HCT116 (cell line): ENCODE measurements at regions not wholly inside any gene's neighbourhood (a gene's known extent, or its start where the extent isn't known, plus 50 kb on each side); places are given as distances from the start of the nearest gene placed in this dataset.

Experiments
- ATAC-seq: fragments of 200-7000 bp; cut with Tn5 transposase; 2 replicates; pipeline ENCODE4 v1.9.1; 2020; ENCODE audit warnings: mild to moderate bottlenecking, moderate library complexity
- BruUV-seq: library from RNA; stranded (reverse); fragments of 400-500 nt; replicated peaks from 2 replicates; lab custom pipeline; 2021; lab: Mats Ljungman, UMichigan
- CTCF ChIA-PET: fragments of 300-600 bp; sonication (Branson Sonifier 250); formaldehyde crosslinking; loops from one replicate; lab custom pipeline; 2021; ENCODE audit warnings: antibody characterized with exemption; lab: Charles Lee
- POLR2A ChIA-PET: fragments of 300-600, 350-600 bp; sonication (Branson Sonifier 250); formaldehyde crosslinking; loops from one replicate; lab custom pipeline; 2021; ENCODE audit warnings: antibody characterized with exemption; lab: Charles Lee
- RAD21 ChIA-PET, 2 experiments: fragments of 300-600 bp; sonication (Branson Sonifier 250); formaldehyde crosslinking; loops; one replicate each; lab custom pipeline; 2023; ENCODE audit warnings: low total read pairs in 2 of 2; ENCODE audit not compliant: uncharacterized antibody in 2 of 2, unreplicated experiment in 2 of 2, low non-redundant PET in 1 of 2; lab: Charles Lee
- DNase-seq: peaks from one replicate; pipeline ENCODE4 v3.0.0-alpha.2; 2010; ENCODE audit warnings: low read depth, low spot score
- H2AFZ ChIP-seq: fragments of 200-600 bp; shearing (Covaris generic), sonication (generic); 2 replicates; pipeline ENCODE4 v1.6.1; 2017; ENCODE audit warnings: low read depth, mixed run types, mixed read lengths, antibody characterized with exemption, low read length; ENCODE audit not compliant: poor library complexity, severe bottlenecking
- H3K27ac ChIP-seq: 2 replicates; pipeline ENCODE4 v1.5.1; 2012; ENCODE audit warnings: low read depth, low read length
- H3K27me3 ChIP-seq: fragments of 200-600 bp; sonication (generic); 2 replicates; pipeline ENCODE4 v1.6.1; 2016; ENCODE audit warnings: mixed run types, low read length, mixed read lengths; ENCODE audit not compliant: insufficient read depth
- H3K36me3 ChIP-seq, 2 experiments: fragments of 200-500 bp in 1 of 2; fragments of 200-600 bp in 1 of 2; sonication (Bioruptor generic) in 1 of 2; sonication (generic) in 1 of 2; 2 replicates each; pipeline versions ENCODE4 v1.5.1 to v1.6.1; 2014 to 2016; ENCODE audit warnings: low read length in 2 of 2, inconsistent platforms in 1 of 2, mixed read lengths in 1 of 2, mixed run types in 1 of 2; ENCODE audit not compliant: insufficient read depth in 2 of 2, control insufficient read depth in 1 of 2
- H3K4me1 ChIP-seq, 2 experiments: fragments of 200-600 bp in 1 of 2; sonication (generic) in 1 of 2; 2 replicates each; pipeline versions ENCODE4 v1.5.1 to v1.6.1; 2012 to 2017; ENCODE audit warnings: low read length in 2 of 2, inconsistent platforms in 1 of 2, mild to moderate bottlenecking in 1 of 2, mixed read lengths in 1 of 2, mixed run types in 1 of 2, moderate library complexity in 1 of 2; ENCODE audit not compliant: insufficient read depth in 2 of 2, control insufficient read depth in 1 of 2
- H3K4me2 ChIP-seq: fragments of 200-600 bp; sonication (generic); 2 replicates; pipeline ENCODE4 v1.6.1; 2017; ENCODE audit warnings: mixed run types, low read length, mixed read lengths
- H3K4me3 ChIP-seq, 2 experiments: fragments of 200-600 bp in 1 of 2; sonication (generic) in 1 of 2; replicated peaks in 1 of 2; 2 replicates each; pipeline ENCODE4 v1.5.1; 2011 to 2016; ENCODE audit warnings: low read length in 2 of 2, control low read depth in 1 of 2, low read depth in 1 of 2, mild to moderate bottlenecking in 1 of 2, mixed read lengths in 1 of 2, mixed run types in 1 of 2
- H3K79me2 ChIP-seq: fragments of 200-600 bp; sonication (generic); 2 replicates; pipeline ENCODE4 v1.6.1; 2017; ENCODE audit warnings: mild to moderate bottlenecking, mixed run types, low read length, moderate library complexity, mixed read lengths; ENCODE audit not compliant: insufficient read depth
- H3K9ac ChIP-seq: fragments of 200-600 bp; sonication (generic); 2 replicates; pipeline ENCODE4 v1.6.1; 2016; ENCODE audit warnings: low read length, mixed read lengths
- H3K9me2 ChIP-seq: fragments of 200-600 bp; sonication (generic), shearing (Covaris generic); 2 replicates; pipeline ENCODE4 v1.6.1; 2017; ENCODE audit warnings: mixed run types, mild to moderate bottlenecking, moderate library complexity; ENCODE audit not compliant: insufficient read depth
- H3K9me3 ChIP-seq, 2 experiments: fragments of 200-500 bp in 1 of 2; fragments of 200-600 bp in 1 of 2; sonication (Bioruptor generic) in 1 of 2; sonication (generic) in 1 of 2; 2 replicates each; pipeline ENCODE4 v1.6.1; 2014 to 2017; ENCODE audit warnings: low read length in 2 of 2, mixed read lengths in 2 of 2, inconsistent platforms in 1 of 2, low read depth in 1 of 2, mild to moderate bottlenecking in 1 of 2, mixed run types in 1 of 2, moderate library complexity in 1 of 2; ENCODE audit not compliant: control insufficient read depth in 1 of 2, insufficient read depth in 1 of 2
- H4K20me1 ChIP-seq: fragments of 200-600 bp; sonication (generic), shearing (Covaris generic); 2 replicates; pipeline ENCODE4 v1.6.1; 2017; ENCODE audit warnings: mixed run types, mild to moderate bottlenecking, moderate library complexity; ENCODE audit not compliant: insufficient read depth
- EZH2phosphoT487 ChIP-seq: fragments of 200-600 bp; IDR thresholded peaks from 2 replicates; pipeline ENCODE4 v1.6.1; 2018; ENCODE audit warnings: antibody characterized with exemption, borderline replicate concordance
- FOSL1 ChIP-seq: IDR thresholded peaks from 2 replicates; pipeline ENCODE4 v1.6.1; 2012; ENCODE audit warnings: low read depth
- POLR2A ChIP-seq: IDR thresholded peaks from 2 replicates; pipeline ENCODE4 v1.7.0; 2011; ENCODE audit warnings: borderline replicate concordance; ENCODE audit not compliant: insufficient read depth, insufficient read length; ENCODE audit errors: extremely low read depth
- POLR2AphosphoS5 ChIP-seq: IDR thresholded peaks from 2 replicates; pipeline ENCODE4 v1.6.1; 2011; ENCODE audit warnings: mild to moderate bottlenecking, low read depth, low read length, moderate library complexity
- RAD21 ChIP-seq: IDR thresholded peaks from 2 replicates; pipeline ENCODE4 v1.6.1; 2012; ENCODE audit warnings: low read depth, mild to moderate bottlenecking
- SIN3A ChIP-seq: IDR thresholded peaks from 2 replicates; pipeline ENCODE4 v1.6.1; 2012; ENCODE audit warnings: low read depth
- SP1 ChIP-seq: IDR thresholded peaks from 2 replicates; pipeline ENCODE4 v1.6.1; 2012; ENCODE audit warnings: low read depth
- SRF ChIP-seq: IDR thresholded peaks from 2 replicates; pipeline ENCODE4 v1.6.1; 2012; ENCODE audit warnings: low read depth
- YY1 ChIP-seq: IDR thresholded peaks from 2 replicates; pipeline ENCODE4 v1.6.1; 2011; ENCODE audit warnings: low read length, low read depth, moderate library complexity, mild to moderate bottlenecking; ENCODE audit not compliant: insufficient replicate concordance; ENCODE audit errors: extremely low read depth
- ZFX ChIP-seq: fragments of 450-650 bp; IDR thresholded peaks from 2 replicates; pipeline ENCODE4 v1.6.1; 2017
- intact Hi-C: fragments of 100-400 bp; cut with micrococcal nuclease; formaldehyde crosslinking; loops from 2 replicates; pipeline ENCODE4 v1.10.0; 2022
- TF ChIP-seq, protein P1 (sequence below): IDR thresholded peaks from 2 replicates; pipeline ENCODE4 v1.6.1; 2012
- TF ChIP-seq, protein P2 (sequence below): IDR thresholded peaks from 2 replicates; pipeline ENCODE4 v1.6.1; 2012; ENCODE audit warnings: low read depth

DNA sequence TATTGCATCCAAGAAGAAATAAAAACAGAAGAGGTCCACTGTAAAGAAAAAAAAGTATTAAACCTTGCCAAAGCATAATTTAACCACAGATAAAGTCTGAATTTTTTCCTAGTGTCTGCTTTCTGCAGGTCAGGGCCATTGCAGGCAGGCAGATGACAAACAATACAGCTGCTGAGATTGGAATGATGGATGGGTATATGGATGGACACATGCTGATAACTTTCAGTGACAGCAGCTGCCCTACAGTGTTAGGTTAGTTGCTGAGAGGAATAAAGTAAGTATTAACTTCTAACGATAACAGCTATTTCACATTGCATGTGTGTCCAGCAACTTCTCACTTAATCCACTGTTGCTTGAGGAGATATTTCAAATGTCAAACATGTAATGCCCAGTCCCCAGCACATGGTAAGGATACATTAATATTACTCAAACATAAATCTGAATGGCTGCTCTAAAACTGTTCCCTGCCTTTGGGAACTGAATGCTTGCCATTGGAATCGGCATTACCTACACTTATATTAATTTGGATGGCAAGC is 515.3 kb downstream of the RMST start:
- no peak overlapping the region for H3K4me3 ChIP-seq

GRCh38 chr12:97982684-97983083 is 520.1 kb downstream of the RMST start:
- H3K27ac ChIP-seq = no peak overlapping the region
- TF ChIP-seq ZFX = no peak
- TF ChIP-seq, protein P1, sequence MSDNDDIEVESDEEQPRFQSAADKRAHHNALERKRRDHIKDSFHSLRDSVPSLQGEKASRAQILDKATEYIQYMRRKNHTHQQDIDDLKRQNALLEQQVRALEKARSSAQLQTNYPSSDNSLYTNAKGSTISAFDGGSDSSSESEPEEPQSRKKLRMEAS = no peak
- TF ChIP-seq EZH2phosphoT487 = no peak
- TF ChIP-seq SIN3A = no peak
- no peak for TF ChIP-seq SP1
- TF ChIP-seq POLR2A = no peak
- no peak for TF ChIP-seq SRF
- TF ChIP-seq RAD21 = no peak
- no peak for TF ChIP-seq POLR2AphosphoS5
- TF ChIP-seq YY1 = no peak
- no peak for TF ChIP-seq FOSL1
- TF ChIP-seq, protein P2, sequence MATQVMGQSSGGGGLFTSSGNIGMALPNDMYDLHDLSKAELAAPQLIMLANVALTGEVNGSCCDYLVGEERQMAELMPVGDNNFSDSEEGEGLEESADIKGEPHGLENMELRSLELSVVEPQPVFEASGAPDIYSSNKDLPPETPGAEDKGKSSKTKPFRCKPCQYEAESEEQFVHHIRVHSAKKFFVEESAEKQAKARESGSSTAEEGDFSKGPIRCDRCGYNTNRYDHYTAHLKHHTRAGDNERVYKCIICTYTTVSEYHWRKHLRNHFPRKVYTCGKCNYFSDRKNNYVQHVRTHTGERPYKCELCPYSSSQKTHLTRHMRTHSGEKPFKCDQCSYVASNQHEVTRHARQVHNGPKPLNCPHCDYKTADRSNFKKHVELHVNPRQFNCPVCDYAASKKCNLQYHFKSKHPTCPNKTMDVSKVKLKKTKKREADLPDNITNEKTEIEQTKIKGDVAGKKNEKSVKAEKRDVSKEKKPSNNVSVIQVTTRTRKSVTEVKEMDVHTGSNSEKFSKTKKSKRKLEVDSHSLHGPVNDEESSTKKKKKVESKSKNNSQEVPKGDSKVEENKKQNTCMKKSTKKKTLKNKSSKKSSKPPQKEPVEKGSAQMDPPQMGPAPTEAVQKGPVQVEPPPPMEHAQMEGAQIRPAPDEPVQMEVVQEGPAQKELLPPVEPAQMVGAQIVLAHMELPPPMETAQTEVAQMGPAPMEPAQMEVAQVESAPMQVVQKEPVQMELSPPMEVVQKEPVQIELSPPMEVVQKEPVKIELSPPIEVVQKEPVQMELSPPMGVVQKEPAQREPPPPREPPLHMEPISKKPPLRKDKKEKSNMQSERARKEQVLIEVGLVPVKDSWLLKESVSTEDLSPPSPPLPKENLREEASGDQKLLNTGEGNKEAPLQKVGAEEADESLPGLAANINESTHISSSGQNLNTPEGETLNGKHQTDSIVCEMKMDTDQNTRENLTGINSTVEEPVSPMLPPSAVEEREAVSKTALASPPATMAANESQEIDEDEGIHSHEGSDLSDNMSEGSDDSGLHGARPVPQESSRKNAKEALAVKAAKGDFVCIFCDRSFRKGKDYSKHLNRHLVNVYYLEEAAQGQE = no peak
- TF ChIP-seq, all 23 proteins: peak for 0
- POLR2A ChIA-PET = no interaction called here
- Histone ChIP-seq H3K4me2 (no peak overlapping the region), H3K4me3 (no peak overlapping the region), H3K9me2 (no peaks in the 10 kb centered on the region), H4K20me1 (no peaks in the 10 kb centered on the region), H3K9me3 (no peaks in the 10 kb centered on the region), H3K79me2 (no peaks in the 10 kb centered on the region), H3K9ac (no peak overlapping the region), H3K4me1 (no peaks in the 10 kb centered on the region), H3K36me3 (no peaks in the 10 kb centered on the region), H3K27me3 (no peaks in the 10 kb centered on the region), H2AFZ (no peak overlapping the region)
- ATAC-seq = no peak
- RAD21 ChIA-PET = no interaction called here
- DNase-seq = no peak
- CTCF ChIA-PET = no interaction called here
- intact Hi-C loops = no loop called here
- BruUV-seq = no TSS peak

More for the DNA sequence above, 515.3 kb downstream of the RMST start:
- no peaks in the 10 kb centered on the region for H3K9me3 ChIP-seq
- H2AFZ ChIP-seq = no peak overlapping the region
- CTCF ChIA-PET = no interaction called here
- TF ChIP-seq RAD21 (no peak), SP1 (no peak), SRF (no peak)
- H3K4me1 ChIP-seq = no peaks in the 10 kb centered on the region
- H3K36me3 ChIP-seq = no peaks in the 10 kb centered on the region
- intact Hi-C loops = no loop called here
- no peak for ATAC-seq
- H3K9me2 ChIP-seq = no peaks in the 10 kb centered on the region
- BruUV-seq = no TSS peak
- RAD21 ChIA-PET = no interaction called here
- DNase-seq = no peak
- no peaks in the 10 kb centered on the region for H4K20me1 ChIP-seq
- POLR2A ChIA-PET = no interaction called here
- H3K4me2 ChIP-seq = no peak overlapping the region
- H3K27me3 ChIP-seq = peaks cover 5% of the 10 kb centered on the region; the same call in 1 of the 2 replicates
- no peak overlapping the region for H3K9ac ChIP-seq
- no peak overlapping the region for H3K27ac ChIP-seq
- no peaks in the 10 kb centered on the region for H3K79me2 ChIP-seq
